ENCODE measurements at regions not wholly inside any gene's neighbourhood (a gene's known extent, or its start where the extent isn't known, plus 50 kb on each side); places are given as distances from the start of the nearest gene placed in this dataset.
"Not testable (repeated sequence)": the region's sequence is repeated elsewhere in the genome, so short reads cannot be mapped to it uniquely, and the experiment has no call there.

GRCh38 chr10:46645110-46645509 is 66.2 kb downstream of the SYT15 start:
- DNase-seq (ENCODE audit: low spot score): not testable (repeated sequence)

GRCh38 chr10:46646132-46646531 is 67.2 kb downstream of the SYT15 start:
- not testable (repeated sequence) for DNase-seq (ENCODE audit: low spot score)

GRCh38 chr10:46650967-46651366 is 72.0 kb downstream of the SYT15 start:
- DNase-seq (ENCODE audit: low spot score): not testable (repeated sequence)

- DNase-seq (ENCODE audit: low spot score): not testable (repeated sequence)
Observed at GRCh38 chr10:46657437-46657836, 78.5 kb downstream of the SYT15 start.

- not testable (repeated sequence) for DNase-seq (ENCODE audit: low spot score)
Observed at GRCh38 chr10:46660027-46660834, 81.3 kb downstream of the SYT15 start.

- not testable (repeated sequence) for DNase-seq (ENCODE audit: low spot score)
Observed at GRCh38 chr10:46660835-46661164, 81.9 kb downstream of the SYT15 start.

- not testable (repeated sequence) for DNase-seq (ENCODE audit: low spot score)
Observed at GRCh38 chr10:46665536-46665935, 86.6 kb downstream of the SYT15 start.

- DNase-seq (ENCODE audit: low spot score): not testable (repeated sequence)
Observed at GRCh38 chr10:46668357-46668997, 89.5 kb downstream of the SYT15 start.

GRCh38 chr10:46677836-46678435 is 99.0 kb downstream of the SYT15 start:
- not testable (repeated sequence) for DNase-seq (ENCODE audit: low spot score)

- not testable (repeated sequence) for DNase-seq (ENCODE audit: low spot score)
Observed at GRCh38 chr10:46691397-46691796, 112.5 kb downstream of the SYT15 start.

- not testable (repeated sequence) for DNase-seq (ENCODE audit: low spot score)
Observed at GRCh38 chr10:46693218-46693617, 114.3 kb downstream of the SYT15 start.

- DNase-seq (ENCODE audit: low spot score): not testable (repeated sequence)
Observed at GRCh38 chr10:46717264-46717663, 138.3 kb downstream of the SYT15 start.

- not testable (repeated sequence) for DNase-seq (ENCODE audit: low spot score)
Observed at GRCh38 chr10:46718014-46718413, 139.1 kb downstream of the SYT15 start.

- DNase-seq (ENCODE audit: low spot score): not testable (repeated sequence)
Observed at GRCh38 chr10:46720386-46720785, 141.5 kb downstream of the SYT15 start.

- DNase-seq (ENCODE audit: low spot score): not testable (repeated sequence)
Observed at GRCh38 chr10:46720811-46721518, 142.0 kb downstream of the SYT15 start.

- not testable (repeated sequence) for DNase-seq (ENCODE audit: low spot score)
Observed at GRCh38 chr10:46724258-46724657, 145.3 kb downstream of the SYT15 start.

- not testable (repeated sequence) for DNase-seq (ENCODE audit: low spot score)
Observed at GRCh38 chr10:46728359-46728758, 149.4 kb downstream of the SYT15 start.

GRCh38 chr10:46730729-46731128 is 151.8 kb downstream of the SYT15 start:
- not testable (repeated sequence) for DNase-seq (ENCODE audit: low spot score)

GRCh38 chr10:46733635-46734261 is 154.8 kb downstream of the SYT15 start:
- not testable (repeated sequence) for DNase-seq (ENCODE audit: low spot score)

- not testable (repeated sequence) for DNase-seq (ENCODE audit: low spot score)
Observed at GRCh38 chr10:46734262-46734642, 155.3 kb downstream of the SYT15 start.

- not testable (repeated sequence) for DNase-seq (ENCODE audit: low spot score)
Observed at GRCh38 chr10:46739919-46740318, 161.0 kb downstream of the SYT15 start.
